Skeletal muscle cell (primary cell): ENCODE measurements at regions not wholly inside any gene's neighbourhood (a gene's known extent, or its start where the extent isn't known, plus 50 kb on each side); places are given as distances from the start of the nearest gene placed in this dataset.
"Not testable (repeated sequence)": the region's sequence is repeated elsewhere in the genome, so short reads cannot be mapped to it uniquely, and the experiment has no call there.

Source experiments
- DNase-seq: peaks from one replicate; pipeline ENCODE4 v3.0.0-alpha.2; 2010; ENCODE audit warnings: low read depth
- H3K4me3 ChIP-seq: 2 replicates; pipeline ENCODE4 v1.5.1; 2011; ENCODE audit warnings: low read depth, mild to moderate bottlenecking, control low read depth, low read length, moderate library complexity

DNA sequence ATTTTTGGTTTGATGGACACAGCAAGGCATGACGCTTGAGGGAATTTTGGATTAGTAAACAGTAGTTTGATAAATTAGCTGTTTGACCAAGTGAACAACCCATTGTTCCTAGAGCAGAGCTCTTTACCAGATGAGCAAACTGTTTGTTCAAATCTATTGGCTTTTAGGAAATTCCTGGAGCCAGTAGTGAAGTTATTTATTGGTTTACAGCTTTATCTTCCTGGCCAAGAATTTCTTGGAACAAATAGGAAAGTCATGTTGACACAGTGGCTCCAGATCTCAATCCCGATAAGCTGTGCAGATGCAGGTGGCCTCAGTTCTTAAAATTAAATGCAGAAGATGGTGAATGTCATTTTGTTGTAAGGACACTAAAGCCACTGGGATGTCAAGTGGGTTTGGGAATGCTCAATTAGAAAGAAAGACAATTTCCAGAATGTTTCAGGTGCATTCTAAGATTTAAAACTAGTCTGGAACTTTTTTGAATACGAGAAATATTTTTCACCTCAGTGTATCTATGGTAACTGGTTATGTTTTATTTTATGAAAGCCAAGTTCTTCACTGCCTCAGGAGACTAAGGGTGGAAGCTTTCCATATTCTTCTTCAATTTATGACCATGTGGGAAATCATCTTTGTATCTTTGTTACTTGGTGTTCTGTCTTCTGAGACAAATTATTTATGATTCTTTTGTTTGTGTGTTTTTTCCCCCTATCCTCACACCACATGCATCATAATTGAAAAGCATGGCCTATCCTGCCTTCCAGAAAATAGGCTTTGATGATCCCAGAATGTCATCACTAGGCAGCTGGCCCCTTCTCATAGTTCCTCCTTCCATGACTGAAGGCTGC is 554.5 kb downstream of the STIM2 start:
- DNase-seq = no peak
- H3K4me3 ChIP-seq = no peak overlapping the region

DNA sequence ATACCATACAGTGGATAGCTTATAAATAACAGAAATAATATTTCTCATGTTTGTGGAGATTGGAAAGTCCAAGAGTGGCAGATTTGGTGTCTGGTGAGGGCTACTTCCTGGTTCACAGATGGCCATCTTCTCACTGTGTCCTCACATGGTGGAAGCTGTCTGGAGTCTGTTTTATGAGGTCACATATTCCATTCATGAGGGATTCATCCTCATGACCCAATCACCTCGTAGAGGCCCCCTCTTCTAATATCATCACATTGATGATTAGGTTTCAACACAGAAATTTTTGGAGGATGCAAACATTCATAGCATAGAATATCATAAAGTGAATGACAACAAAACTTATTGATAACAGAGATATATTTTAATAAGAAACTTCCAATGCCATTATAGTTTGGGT is 568.0 kb downstream of the STIM2 start:
- DNase-seq = no peak
- H3K4me3 ChIP-seq = no peak overlapping the region

DNA sequence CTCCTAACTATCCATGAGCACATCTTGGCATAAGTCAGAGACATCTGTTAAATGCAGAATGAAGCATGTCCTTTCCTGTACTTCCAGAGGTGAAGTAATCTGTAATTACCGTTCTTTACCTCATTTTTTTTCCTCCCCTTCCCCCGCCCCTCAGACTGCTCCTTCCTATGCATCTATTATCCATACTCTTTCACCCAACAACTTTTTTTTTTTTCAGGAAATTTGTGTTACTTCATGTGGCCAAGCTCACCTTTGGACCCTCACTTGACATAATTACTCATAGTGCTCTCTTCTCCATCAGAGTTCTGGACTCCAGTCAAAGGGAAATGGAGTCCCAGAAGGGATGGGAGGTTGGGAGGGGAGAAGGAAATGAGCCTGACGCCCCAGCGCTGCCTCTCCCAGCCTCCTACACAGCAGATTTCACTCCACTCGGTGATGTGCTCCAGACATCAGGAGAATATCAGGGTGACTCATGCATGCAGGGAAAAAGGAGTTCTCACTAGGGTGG is 568.8 kb downstream of the STIM2 start:
- peak; percentile 74 for DNase-seq
- H3K4me3 ChIP-seq = no peak overlapping the region

GRCh38 chr4:27442146-27442545 is 581.5 kb downstream of the STIM2 start:
- peak; percentile 4 for DNase-seq
- no peak overlapping the region for H3K4me3 ChIP-seq

DNA sequence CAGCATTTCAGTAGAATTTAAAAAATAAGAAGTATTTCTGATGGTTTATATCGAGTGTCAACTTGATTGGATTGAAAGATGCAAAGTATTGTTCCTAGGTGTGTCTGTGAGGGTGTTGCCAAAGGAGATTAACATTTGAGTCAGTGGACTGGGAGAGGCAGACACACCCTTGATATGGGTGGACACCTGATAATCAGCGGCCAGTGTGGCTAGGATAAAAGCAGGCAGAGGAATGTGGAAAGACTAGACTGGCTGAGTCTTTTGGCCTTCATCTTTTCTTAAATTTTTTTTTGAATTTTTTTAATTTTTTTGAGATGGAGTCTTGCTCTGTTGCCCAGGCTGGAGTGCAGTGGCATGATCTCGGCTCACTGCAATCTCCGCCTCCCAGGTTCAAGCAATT is 582.0 kb downstream of the STIM2 start:
- not testable (repeated sequence) for DNase-seq, H3K4me3 ChIP-seq

DNA sequence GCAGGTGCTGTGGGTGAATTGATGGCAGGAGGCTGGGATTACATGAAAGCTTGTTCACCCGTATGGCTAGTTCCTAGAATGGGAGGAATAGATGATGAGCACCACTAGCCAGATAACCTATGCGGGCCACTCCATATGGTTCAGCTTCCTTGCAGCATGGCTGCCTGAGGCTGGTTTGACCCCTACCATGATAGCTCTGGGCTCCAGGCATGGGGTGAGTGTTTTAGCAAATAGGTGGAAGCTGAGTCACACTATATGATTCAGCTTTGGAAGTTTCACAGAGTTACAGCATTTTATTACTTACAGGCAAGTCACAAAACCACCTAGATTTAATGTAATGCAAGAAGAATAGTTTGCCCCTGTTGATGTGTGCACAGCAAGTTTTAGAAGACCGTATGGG is 603.2 kb downstream of the STIM2 start:
- no peak overlapping the region for H3K4me3 ChIP-seq
- DNase-seq = peak; percentile 37

DNA sequence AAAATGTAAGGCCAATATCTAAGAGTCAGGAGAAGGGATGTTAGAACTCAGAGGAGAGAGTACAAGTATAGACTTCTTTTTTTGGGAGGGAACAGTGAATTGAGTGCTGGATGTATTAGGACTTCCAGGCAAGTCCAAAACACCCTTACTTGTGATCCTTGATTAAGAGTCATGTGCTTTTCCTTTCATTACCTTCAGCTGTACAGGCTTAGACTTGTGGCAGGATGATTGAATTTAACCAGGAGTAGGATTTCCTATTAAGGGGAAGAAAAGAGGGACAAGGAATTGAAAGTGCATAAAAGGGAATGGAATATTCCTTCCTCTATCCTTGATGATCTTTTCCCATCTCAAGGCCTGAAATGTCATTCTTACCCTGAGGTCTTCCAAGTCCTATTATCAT is 606.7 kb downstream of the STIM2 start:
- H3K4me3 ChIP-seq = no peak overlapping the region
- no peak for DNase-seq

DNA sequence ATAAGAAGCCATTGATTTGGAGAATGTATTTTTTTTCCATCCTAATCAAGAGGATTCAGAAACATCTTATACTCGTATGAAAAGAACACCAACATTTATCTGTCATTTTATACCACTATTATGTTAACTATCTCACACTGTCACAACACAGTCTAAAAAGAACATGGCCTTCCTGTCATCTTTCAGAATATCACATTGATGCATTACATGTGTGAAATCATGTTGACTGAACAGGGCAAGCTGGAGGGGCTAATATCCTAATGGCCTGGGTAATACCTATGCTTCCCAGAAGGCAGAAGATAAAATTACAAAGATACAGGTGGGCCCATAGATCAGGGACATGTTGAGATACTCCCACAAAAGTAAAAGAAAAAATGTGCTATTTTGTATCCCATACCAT is 611.7 kb downstream of the STIM2 start:
- DNase-seq = no peak
- H3K4me3 ChIP-seq = no peak overlapping the region

DNA sequence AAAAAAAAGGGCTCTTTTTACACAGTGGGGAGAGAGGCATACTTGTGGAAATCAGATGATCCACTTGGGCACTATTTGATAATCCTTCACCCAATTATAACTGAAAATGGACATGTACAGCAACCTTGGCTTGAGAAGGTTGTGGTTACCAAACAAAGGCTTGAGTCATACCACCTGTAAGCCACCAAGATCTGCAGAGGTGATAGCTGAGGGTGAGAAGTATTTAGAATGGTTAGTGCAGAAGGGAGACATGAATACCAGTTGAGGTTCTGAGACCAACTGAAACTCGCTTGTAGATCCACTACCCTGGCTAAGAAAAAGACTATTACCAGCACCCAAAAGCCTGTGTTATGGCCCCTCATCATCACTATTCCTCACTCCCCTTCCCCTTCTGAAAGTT is 614.0 kb downstream of the STIM2 start:
- DNase-seq = no peak
- H3K4me3 ChIP-seq = no peak overlapping the region

DNA sequence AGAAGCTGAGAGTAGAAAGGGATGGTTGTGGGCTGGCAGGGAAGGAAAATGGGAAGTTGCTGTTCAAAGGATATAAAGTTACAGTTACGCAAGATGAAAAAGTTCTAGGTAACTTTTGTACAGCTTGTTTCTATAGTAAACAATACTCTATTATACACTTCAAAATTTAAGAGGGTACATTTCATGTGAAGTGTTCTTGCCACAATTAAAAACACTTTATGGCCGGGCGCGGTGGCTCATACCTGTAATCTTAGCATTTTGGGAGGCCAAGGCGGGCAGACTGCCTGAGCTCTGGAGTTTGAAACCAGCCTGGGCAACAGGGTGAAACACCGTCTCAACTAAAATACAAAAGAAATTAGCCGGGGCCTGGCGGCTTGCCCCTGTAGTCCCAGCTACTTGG is 623.6 kb downstream of the STIM2 start:
- no peak for DNase-seq
- H3K4me3 ChIP-seq = no peak overlapping the region

- H3K4me3 ChIP-seq = no peak overlapping the region
- DNase-seq = no peak
Observed at GRCh38 chr4:27490315-27490714, 629.7 kb downstream of the STIM2 start.

DNA sequence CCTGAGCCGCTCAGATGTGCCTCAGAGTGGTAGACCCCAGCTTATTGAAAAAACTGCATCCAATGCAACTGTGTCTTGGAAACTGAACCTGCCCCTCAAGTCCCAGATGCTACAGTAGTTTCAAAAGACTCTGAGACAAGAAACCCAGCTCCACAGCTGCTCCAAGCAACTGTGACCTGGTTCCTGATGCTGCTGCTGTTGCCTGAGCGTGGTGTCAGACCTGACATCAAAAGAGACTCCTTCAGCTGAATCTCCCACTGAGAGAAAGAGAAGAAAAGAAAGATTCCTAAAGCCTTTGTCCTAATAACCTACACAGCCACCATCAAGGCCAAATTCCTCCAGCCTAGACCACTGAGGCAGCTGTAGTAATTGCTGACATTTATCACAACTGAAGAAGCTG is 630.1 kb downstream of the STIM2 start:
- H3K4me3 ChIP-seq = no peak overlapping the region
- DNase-seq = no peak

- H3K4me3 ChIP-seq = no peak overlapping the region
- no peak for DNase-seq
Observed at GRCh38 chr4:27506401-27506800, 645.8 kb downstream of the STIM2 start.

GRCh38 chr4:27514711-27515110 is 654.1 kb downstream of the STIM2 start:
- no peak overlapping the region for H3K4me3 ChIP-seq
- no peak for DNase-seq

DNA sequence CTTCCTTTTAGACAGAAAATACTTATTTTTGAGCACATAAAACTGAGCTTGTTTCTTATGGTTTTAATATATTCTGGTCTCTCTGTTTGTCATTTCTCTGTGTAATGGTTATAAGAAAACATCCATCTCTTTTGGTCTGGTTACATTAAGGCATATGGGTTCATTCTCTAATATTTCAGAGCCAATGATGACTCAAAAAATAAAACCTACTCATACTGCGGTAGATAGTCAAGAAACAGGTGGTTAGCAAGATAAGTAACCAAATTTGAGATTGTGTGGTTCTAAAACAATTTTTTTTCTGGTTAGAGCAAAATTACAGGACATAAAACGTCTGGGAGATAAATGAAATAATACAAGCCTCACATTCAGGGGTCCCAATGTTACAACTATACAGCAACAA is 654.5 kb downstream of the STIM2 start:
- DNase-seq = no peak

GRCh38 chr4:27518876-27519275 is 658.2 kb downstream of the STIM2 start:
- no peak for DNase-seq

More for the DNA sequence above, 654.5 kb downstream of the STIM2 start:
- H3K4me3 ChIP-seq = no peak overlapping the region

GRCh38 chr4:27524224-27524623 is 663.6 kb downstream of the STIM2 start:
- peak; percentile 5 for DNase-seq
- H3K4me3 ChIP-seq = no peak overlapping the region

More at GRCh38 chr4:27518876-27519275, 658.2 kb downstream of the STIM2 start:
- H3K4me3 ChIP-seq = no peak overlapping the region

DNA sequence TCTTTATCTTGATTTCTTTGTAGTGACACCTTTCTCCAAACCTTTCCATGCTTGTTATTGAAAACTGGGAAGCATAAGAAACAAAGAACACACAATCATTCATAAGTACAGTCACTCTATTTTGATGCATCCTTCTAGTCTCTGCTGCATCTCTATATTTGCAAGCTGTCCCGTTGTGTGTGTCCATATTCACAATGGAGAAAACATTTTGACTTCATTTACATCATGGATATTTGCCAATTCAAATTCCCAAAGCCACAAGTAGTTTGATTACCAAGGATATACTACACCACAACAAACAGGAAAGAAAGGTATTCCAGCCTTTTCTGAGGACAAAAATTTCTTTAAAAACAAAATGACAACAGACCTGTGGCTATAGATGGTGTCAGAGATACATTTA is 673.8 kb downstream of the STIM2 start:
- H3K4me3 ChIP-seq = no peak overlapping the region

GRCh38 chr4:27568236-27568951 is 707.8 kb downstream of the STIM2 start:
- no peak for DNase-seq
- H3K4me3 ChIP-seq = no peak overlapping the region

More for the DNA sequence above, 673.8 kb downstream of the STIM2 start:
- DNase-seq = no peak

- DNase-seq = no peak
- no peak overlapping the region for H3K4me3 ChIP-seq
Observed at GRCh38 chr4:27568952-27569319, 708.3 kb downstream of the STIM2 start.

GRCh38 chr4:27574743-27575142 is 714.1 kb downstream of the STIM2 start:
- no peak overlapping the region for H3K4me3 ChIP-seq
- no peak for DNase-seq
